HG03108 (cell line): ENCODE measurements at regions not wholly inside any gene's neighbourhood (a gene's known extent, or its start where the extent isn't known, plus 50 kb on each side); places are given as distances from the start of the nearest gene placed in this dataset.
A peak's percentile ranks its signal among the peaks of the same experiment; 100 is the strongest.

Experiments used
- ATAC-seq: cut with Tn5 transposase; IDR thresholded peaks from one replicate; pipeline ENCODE4 v1.9.1; 2021; ENCODE audit warnings: moderate library complexity; ENCODE audit not compliant: unreplicated experiment

- peak; percentile 86 for ATAC-seq
Observed at GRCh38 chr3:106206146-106206545, 337.3 kb upstream of the CBLB start.

- ATAC-seq, result no peak
Observed at GRCh38 chr3:106206613-106207012, 337.8 kb upstream of the CBLB start.

- no peak for ATAC-seq
Observed at GRCh38 chr3:106208251-106208650, 339.4 kb upstream of the CBLB start.

- no peak for ATAC-seq
Observed at GRCh38 chr3:106208967-106209366, 340.2 kb upstream of the CBLB start.

- ATAC-seq, result no peak
Observed at GRCh38 chr3:106209482-106209881, 340.7 kb upstream of the CBLB start.

- ATAC-seq, result no peak
Observed at GRCh38 chr3:106210923-106211322, 342.1 kb upstream of the CBLB start.

GRCh38 chr3:106212665-106213222 lies 343.9 kb upstream of the CBLB start:
- no peak for ATAC-seq

GRCh38 chr3:106213954-106214353 lies 345.1 kb upstream of the CBLB start:
- ATAC-seq, result no peak

- no peak for ATAC-seq
Observed at GRCh38 chr3:106214641-106215040, 345.8 kb upstream of the CBLB start.

GRCh38 chr3:106215047-106215446 lies 346.2 kb upstream of the CBLB start:
- no peak for ATAC-seq

GRCh38 chr3:106217745-106218144 lies 348.9 kb upstream of the CBLB start:
- ATAC-seq, result no peak

GRCh38 chr3:106227068-106227467 lies 358.3 kb upstream of the CBLB start:
- ATAC-seq, result no peak

- ATAC-seq, result no peak
Observed at GRCh38 chr3:106228271-106228670, 359.5 kb upstream of the CBLB start.

- ATAC-seq, result no peak
Observed at GRCh38 chr3:106229495-106230278, 360.9 kb upstream of the CBLB start.

GRCh38 chr3:106231086-106231485 lies 362.3 kb upstream of the CBLB start:
- no peak for ATAC-seq

- no peak for ATAC-seq
Observed at GRCh38 chr3:106232956-106233355, 364.1 kb upstream of the CBLB start.

- no peak for ATAC-seq
Observed at GRCh38 chr3:106239195-106239697, 370.4 kb upstream of the CBLB start.

GRCh38 chr3:106241593-106241992 lies 372.8 kb upstream of the CBLB start:
- ATAC-seq, result no peak

- ATAC-seq, result no peak
Observed at GRCh38 chr3:106242781-106243180, 374.0 kb upstream of the CBLB start.

GRCh38 chr3:106245400-106245799 lies 376.6 kb upstream of the CBLB start:
- ATAC-seq, result no peak

GRCh38 chr3:106247902-106248684 lies 379.3 kb upstream of the CBLB start:
- no peak for ATAC-seq

GRCh38 chr3:106249159-106249558 lies 380.3 kb upstream of the CBLB start:
- no peak for ATAC-seq
